ENCODE measurements at regions not wholly inside any gene's neighbourhood (a gene's known extent, or its start where the extent isn't known, plus 50 kb on each side); places are given as distances from the start of the nearest gene placed in this dataset.
A peak's percentile ranks its signal among the peaks of the same experiment; 100 is the strongest.

GRCh38 chr3:105923140-105923539, 54.3 kb upstream of the CBLB start:
- no peak for DNase-seq

GRCh38 chr3:105927741-105928140, 58.9 kb upstream of the CBLB start:
- no peak for DNase-seq

- DNase-seq: no peak
Observed at GRCh38 chr3:105930733-105931132, 61.9 kb upstream of the CBLB start.

- no peak for DNase-seq
Observed at GRCh38 chr3:105931500-105931899, 62.7 kb upstream of the CBLB start.

GRCh38 chr3:105933871-105934270, 65.1 kb upstream of the CBLB start:
- DNase-seq: no peak

GRCh38 chr3:105938101-105938500, 69.3 kb upstream of the CBLB start:
- peak; percentile 92 for DNase-seq

GRCh38 chr3:105938806-105939205, 70.0 kb upstream of the CBLB start:
- DNase-seq: peak; percentile 50

- no peak for DNase-seq
Observed at GRCh38 chr3:105944276-105944675, 75.5 kb upstream of the CBLB start.

GRCh38 chr3:105944721-105945120, 75.9 kb upstream of the CBLB start:
- no peak for DNase-seq

- DNase-seq: no peak
Observed at GRCh38 chr3:105948101-105948500, 79.3 kb upstream of the CBLB start.

GRCh38 chr3:105950881-105951600, 82.2 kb upstream of the CBLB start:
- DNase-seq: no peak

- no peak for DNase-seq
Observed at GRCh38 chr3:105953831-105954230, 85.0 kb upstream of the CBLB start.

GRCh38 chr3:105956306-105956705, 87.5 kb upstream of the CBLB start:
- no peak for DNase-seq

GRCh38 chr3:105957722-105958121, 88.9 kb upstream of the CBLB start:
- no peak for DNase-seq

GRCh38 chr3:105958237-105959000, 89.6 kb upstream of the CBLB start:
- no peak for DNase-seq

- DNase-seq: no peak
Observed at GRCh38 chr3:105959851-105960250, 91.0 kb upstream of the CBLB start.

- no peak for DNase-seq
Observed at GRCh38 chr3:105960381-105960780, 91.6 kb upstream of the CBLB start.

- no peak for DNase-seq
Observed at GRCh38 chr3:105963161-105963560, 94.3 kb upstream of the CBLB start.

GRCh38 chr3:105965384-105965783, 96.6 kb upstream of the CBLB start:
- no peak for DNase-seq

GRCh38 chr3:105967117-105967516, 98.3 kb upstream of the CBLB start:
- no peak for DNase-seq

- no peak for DNase-seq
Observed at GRCh38 chr3:105970283-105970682, 101.5 kb upstream of the CBLB start.

- no peak for DNase-seq
Observed at GRCh38 chr3:105972069-105972468, 103.3 kb upstream of the CBLB start.

GRCh38 chr3:105974381-105974780, 105.6 kb upstream of the CBLB start:
- DNase-seq: no peak

- no peak for DNase-seq
Observed at GRCh38 chr3:105976196-105976595, 107.4 kb upstream of the CBLB start.

- no peak for DNase-seq
Observed at GRCh38 chr3:105979961-105980360, 111.1 kb upstream of the CBLB start.

All from NCI-H1694 (cell line).